Ovary (tissue), 7 donors: ENCODE measurements at regions not wholly inside any gene's neighbourhood (a gene's known extent, or its start where the extent isn't known, plus 50 kb on each side); places are given as distances from the start of the nearest gene placed in this dataset.

Source experiments
- DNase-seq, 5 donors: peaks; one replicate each; pipeline ENCODE4 v3.0.0-alpha.2; 2019 to 2020
- H3K27ac ChIP-seq, 2 donors: fragments of 200-600 bp; one replicate each; pipeline versions ENCODE4 v1.5.1 to v1.8.0; 2019 to 2022
- H3K27me3 ChIP-seq: fragments of 200-600 bp; one replicate; pipeline ENCODE4 v1.8.0; 2022
- H3K36me3 ChIP-seq: fragments of 200-600 bp; sonication (generic); one replicate; pipeline ENCODE4 v1.5.1; 2019
- H3K4me1 ChIP-seq: one replicate; pipeline ENCODE4 v1.8.1; 2013; ENCODE audit warnings: mild to moderate bottlenecking, moderate library complexity; ENCODE audit not compliant: insufficient read depth
- H3K4me3 ChIP-seq: fragments of 200-600 bp; sonication (generic); one replicate; pipeline ENCODE4 v1.5.1; 2017
- H3K9me3 ChIP-seq, 2 donors: fragments of 200-600 bp in 1 of 2; sonication (generic) in 1 of 2; one replicate each; pipeline versions ENCODE4 v1.5.1 to v1.8.1; 2013 to 2019; ENCODE audit warnings: mild to moderate bottlenecking in 1 of 2, moderate library complexity in 1 of 2
- EP300 ChIP-seq: sonication (generic); formaldehyde crosslinking; IDR thresholded peaks from one replicate; pipeline ENCODE4 v1.6.1; 2017; ENCODE audit warnings: antibody characterized with exemption
- POLR2A ChIP-seq: fragments of 450-650 bp; IDR thresholded peaks from one replicate; pipeline ENCODE4 v1.6.1; 2017; ENCODE audit warnings: antibody characterized with exemption, mild to moderate bottlenecking, moderate library complexity
- WGBS, 3 donors: extraction: QIAGEN DNeasy Blood & Tissue Kit in 1 of 3; methylation state at CpG; one replicate each; pipeline versions ENCODE4 v1.1.5 to v1.1.7; 2013 to 2017; 5-methylcytosine and 5-hydroxymethylcytosine counted together
- intact Hi-C, 4 donors: fragments of 100-400 bp; cut with DNase I; formaldehyde crosslinking; loops; one replicate each; pipeline versions ENCODE4 v1.11.0 to v1.15.1; 2022 to 2023
- TF ChIP-seq, protein P1 (sequence below), 3 donors: fragments of 450-650 bp in 2 of 3; fragments of 200-600 bp in 1 of 3; IDR thresholded peaks; one replicate each; pipeline versions ENCODE4 v1.5.1 to v1.8.0; 2016 to 2022; ENCODE audit warnings: antibody characterized with exemption in 3 of 3, mild to moderate bottlenecking in 1 of 3
- donor health status: DM: no; HTN: no; CAD: no; lungs with moderate emphysema.
- donor health status: DM: no; HTN: no; CAD: no.
- donor health status: Bipolar disorder and iron deficiency.
- donor health status: DM: no; HTN: no; CAD: no.
- donor health status: DM: yes; HTN: yes; CAD: no.

DNA sequence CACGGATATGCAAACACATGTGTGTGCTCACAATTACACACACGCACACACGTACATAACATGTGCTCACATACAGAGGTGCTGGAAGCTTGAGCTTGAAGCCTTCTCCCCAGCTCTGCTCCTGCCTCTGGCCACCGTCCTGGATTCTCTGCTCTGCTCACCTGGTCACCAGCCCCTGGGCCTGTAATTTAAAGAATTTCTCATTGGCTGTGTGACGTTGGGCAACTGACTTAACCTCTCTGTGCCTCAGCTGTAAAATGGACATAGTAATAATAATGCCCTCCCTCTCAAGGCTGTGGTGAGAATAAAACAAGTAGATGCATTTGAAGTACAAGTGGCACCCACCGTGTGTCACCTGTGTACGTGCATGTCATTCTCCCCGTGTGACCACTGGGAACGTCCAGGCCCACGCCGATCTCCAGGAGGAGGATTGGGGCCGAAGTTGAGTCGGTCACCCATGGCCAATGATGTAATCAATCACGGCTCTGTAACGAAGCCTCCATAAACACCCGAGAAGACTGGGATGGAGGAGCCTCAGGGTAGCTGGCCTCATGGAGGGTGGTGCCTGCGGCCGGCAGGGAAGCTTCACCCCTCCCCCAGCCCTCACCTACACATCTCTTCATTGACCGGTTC lies 160.9 kb upstream of the AFDN start:
- 77 to 82% (median 78%) methylated on average over 19 of the region's 19 CpGs for WGBS, 3 donors
- no peak for TF ChIP-seq EP300
- no peak for TF ChIP-seq POLR2A
- TF ChIP-seq, protein P1, sequence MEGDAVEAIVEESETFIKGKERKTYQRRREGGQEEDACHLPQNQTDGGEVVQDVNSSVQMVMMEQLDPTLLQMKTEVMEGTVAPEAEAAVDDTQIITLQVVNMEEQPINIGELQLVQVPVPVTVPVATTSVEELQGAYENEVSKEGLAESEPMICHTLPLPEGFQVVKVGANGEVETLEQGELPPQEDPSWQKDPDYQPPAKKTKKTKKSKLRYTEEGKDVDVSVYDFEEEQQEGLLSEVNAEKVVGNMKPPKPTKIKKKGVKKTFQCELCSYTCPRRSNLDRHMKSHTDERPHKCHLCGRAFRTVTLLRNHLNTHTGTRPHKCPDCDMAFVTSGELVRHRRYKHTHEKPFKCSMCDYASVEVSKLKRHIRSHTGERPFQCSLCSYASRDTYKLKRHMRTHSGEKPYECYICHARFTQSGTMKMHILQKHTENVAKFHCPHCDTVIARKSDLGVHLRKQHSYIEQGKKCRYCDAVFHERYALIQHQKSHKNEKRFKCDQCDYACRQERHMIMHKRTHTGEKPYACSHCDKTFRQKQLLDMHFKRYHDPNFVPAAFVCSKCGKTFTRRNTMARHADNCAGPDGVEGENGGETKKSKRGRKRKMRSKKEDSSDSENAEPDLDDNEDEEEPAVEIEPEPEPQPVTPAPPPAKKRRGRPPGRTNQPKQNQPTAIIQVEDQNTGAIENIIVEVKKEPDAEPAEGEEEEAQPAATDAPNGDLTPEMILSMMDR (IDR thresholded peaks at IDR 0.05), result no peak
- Histone ChIP-seq H3K27ac (no peak overlapping the region), H3K4me3 (no peak overlapping the region), H3K36me3 (no peaks in the 10 kb centered on the region), H3K27me3 (no peaks in the 10 kb centered on the region), H3K9me3 (no peaks in the 10 kb centered on the region), H3K4me1 (peaks cover 7% of the 10 kb centered on the region)
- intact Hi-C loops, result no loop called here
- no peak for DNase-seq

- 89 to 93% (median 90%) methylated on average over 20 of the region's 20 CpGs for WGBS, 3 donors
- no peaks in the 10 kb centered on the region for H3K27me3 ChIP-seq
- no peaks in the 10 kb centered on the region for H3K36me3 ChIP-seq
- TF ChIP-seq, protein P1 (IDR thresholded peaks at IDR 0.05), result no peak
- TF ChIP-seq POLR2A (no peak), EP300 (no peak)
- no peaks in the 10 kb centered on the region for H3K9me3 ChIP-seq
- H3K4me3 ChIP-seq, result no peak overlapping the region
- no peak for DNase-seq
- intact Hi-C loops, result no loop called here
- H3K27ac ChIP-seq, result no peak overlapping the region
- peaks cover 5% of the 10 kb centered on the region for H3K4me1 ChIP-seq
Measured at GRCh38 chr6:167666571-167667203, 160.0 kb upstream of the AFDN start.

GRCh38 chr6:167667204-167668018 lies 159.3 kb upstream of the AFDN start:
- intact Hi-C loops, result no loop called here
- no peak for DNase-seq
- TF ChIP-seq, protein P1 (IDR thresholded peaks at IDR 0.05), result no peak
- TF ChIP-seq EP300 (no peak), POLR2A (no peak)
- Histone ChIP-seq H3K4me3 (no peak overlapping the region), H3K27ac (no peak overlapping the region), H3K4me1 (peaks cover 3% of the 10 kb centered on the region), H3K9me3 (no peaks in the 10 kb centered on the region), H3K36me3 (no peaks in the 10 kb centered on the region), H3K27me3 (no peaks in the 10 kb centered on the region)
- 91 to 96% (median 96%) methylated on average over 23 of the region's 23 CpGs for WGBS, 3 donors

GRCh38 chr6:167668019-167668753 lies 158.5 kb upstream of the AFDN start:
- intact Hi-C loops, result no loop called here
- TF ChIP-seq POLR2A, result no peak
- TF ChIP-seq, protein P1 (IDR thresholded peaks at IDR 0.05), result no peak
- no peak for TF ChIP-seq EP300
- no peaks in the 10 kb centered on the region for H3K36me3 ChIP-seq
- H3K9me3 ChIP-seq, result no peaks in the 10 kb centered on the region
- WGBS, 3 donors, result 41 to 62% (median 60%) methylated on average over 26 of the region's 26 CpGs
- peaks cover 3% of the 10 kb centered on the region for H3K4me1 ChIP-seq
- no peak for DNase-seq
- no peak overlapping the region for H3K27ac ChIP-seq
- H3K4me3 ChIP-seq, result no peak overlapping the region
- H3K27me3 ChIP-seq, result no peaks in the 10 kb centered on the region
